NCI-H526 treated with DMSO at 0.1 percent for 48 hours (cell line): ENCODE measurements at regions not wholly inside any gene's neighbourhood (a gene's known extent, or its start where the extent isn't known, plus 50 kb on each side); places are given as distances from the start of the nearest gene placed in this dataset.
"Not testable (repeated sequence)": the region's sequence is repeated elsewhere in the genome, so short reads cannot be mapped to it uniquely, and the experiment has no call there.

Experiments used
- DNase-seq: peaks from one replicate; lab custom pipeline; 2025; lab: John Stamatoyannopoulos, UW

DNA sequence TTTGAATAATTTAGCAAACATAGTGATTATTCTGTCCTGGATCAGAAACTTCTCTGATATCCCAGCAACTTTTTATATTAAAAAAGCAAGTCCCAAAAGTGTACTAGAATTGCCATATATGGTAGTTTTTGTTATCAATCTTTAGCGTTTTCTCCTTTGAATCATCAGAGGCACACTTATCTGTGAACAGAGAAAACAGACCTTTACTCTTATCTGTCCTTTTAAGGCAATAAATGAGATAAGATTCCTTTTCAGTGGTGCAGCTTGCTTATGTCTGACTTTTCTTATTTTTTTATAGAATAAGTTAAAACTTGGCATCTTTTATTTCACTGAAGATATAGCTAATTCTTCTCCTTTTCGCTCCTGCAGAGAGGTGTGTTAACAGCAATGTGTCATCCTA lies 458.1 kb upstream of the PCDH10 start:
- no peak for DNase-seq

DNA sequence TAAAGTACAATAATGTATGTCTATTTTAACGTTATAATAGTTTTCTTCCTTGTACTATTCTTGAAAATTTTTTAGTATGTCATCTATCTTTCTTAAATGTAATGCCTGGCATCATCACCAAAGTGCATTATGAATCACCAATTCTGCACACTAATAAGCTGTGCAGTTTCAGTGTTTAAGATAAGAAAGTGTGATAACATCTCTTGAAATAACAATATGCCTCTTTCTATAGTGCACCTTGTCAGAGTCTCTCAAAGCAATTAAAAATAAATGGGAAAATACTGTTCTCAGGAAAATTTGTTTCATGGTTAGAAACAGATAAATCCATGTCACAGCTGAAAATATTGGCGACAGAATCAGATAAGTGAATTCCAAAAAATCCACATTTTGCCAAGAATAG lies 457.4 kb upstream of the PCDH10 start:
- DNase-seq = no peak

DNA sequence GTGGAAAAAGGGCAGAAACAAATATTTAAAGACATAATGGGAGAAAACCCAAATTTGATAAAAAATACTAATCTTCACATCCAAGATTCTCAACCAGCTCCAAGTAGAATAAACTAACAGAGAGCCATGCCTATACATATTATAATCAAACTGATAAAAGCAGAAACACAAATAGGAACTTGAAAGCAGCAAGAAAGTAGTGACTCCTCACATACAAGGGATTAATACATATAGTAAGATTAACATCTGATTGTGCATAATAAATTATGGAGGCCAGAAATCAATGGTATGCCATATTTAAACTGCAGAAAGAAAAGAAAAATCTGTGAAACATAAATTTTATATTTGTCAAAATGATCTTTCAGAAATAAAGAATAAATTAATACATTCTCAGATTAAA lies 454.3 kb upstream of the PCDH10 start:
- no peak for DNase-seq

DNA sequence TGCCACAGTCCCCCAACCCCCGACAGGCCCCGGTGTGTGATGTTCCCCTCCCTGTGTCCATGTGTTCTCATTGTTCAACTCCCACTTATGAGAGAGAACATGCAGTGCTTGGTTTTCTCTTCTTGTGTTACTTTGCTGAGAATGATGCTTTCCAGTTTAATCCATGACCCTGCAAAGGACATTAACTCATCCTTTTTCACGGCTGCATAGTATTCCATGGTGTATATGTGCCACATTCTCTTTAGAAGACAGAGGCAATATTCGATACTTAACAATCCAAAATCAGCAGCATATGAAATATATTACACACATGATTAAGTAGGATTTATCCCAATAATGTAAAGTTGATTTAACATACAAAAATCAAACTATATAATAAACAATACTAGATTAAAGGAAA lies 451.6 kb upstream of the PCDH10 start:
- DNase-seq = not testable (repeated sequence)

DNA sequence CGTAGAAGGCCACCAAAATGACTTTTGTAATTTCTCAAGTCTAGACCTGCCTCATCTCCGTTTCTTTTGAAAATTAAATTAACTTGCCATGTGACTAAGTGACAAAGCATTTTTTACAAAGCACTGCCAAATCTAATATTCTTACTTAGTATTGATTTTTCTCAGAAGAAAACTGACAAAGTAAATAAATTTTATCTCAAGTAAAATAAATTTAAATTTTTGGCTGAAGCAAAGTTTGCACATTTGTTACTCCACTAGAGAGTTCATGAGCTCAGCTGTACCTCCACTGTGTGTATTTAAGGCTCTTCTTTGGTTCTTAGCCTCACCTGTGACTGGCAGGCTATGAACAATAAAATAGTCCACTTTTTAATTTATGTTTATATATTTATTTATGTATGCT lies 441.1 kb upstream of the PCDH10 start:
- DNase-seq = no peak

DNA sequence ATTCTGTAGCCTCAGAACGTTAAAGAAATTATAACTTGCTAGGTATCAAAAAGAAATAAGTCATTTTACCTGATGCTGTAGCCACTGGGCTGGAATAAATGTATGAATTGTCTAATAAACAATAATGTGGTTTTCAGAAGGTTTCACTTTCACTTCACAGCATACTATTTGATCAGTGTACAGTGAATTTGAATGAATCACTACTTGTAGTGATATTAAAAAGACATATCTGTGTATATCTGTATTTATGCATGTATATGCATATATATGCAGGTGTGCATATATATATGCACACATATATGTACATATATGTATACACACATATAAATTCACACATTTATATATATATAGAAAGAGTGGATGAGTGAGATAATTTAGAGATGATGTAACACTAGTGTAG lies 440.0 kb upstream of the PCDH10 start:
- no peak for DNase-seq

DNA sequence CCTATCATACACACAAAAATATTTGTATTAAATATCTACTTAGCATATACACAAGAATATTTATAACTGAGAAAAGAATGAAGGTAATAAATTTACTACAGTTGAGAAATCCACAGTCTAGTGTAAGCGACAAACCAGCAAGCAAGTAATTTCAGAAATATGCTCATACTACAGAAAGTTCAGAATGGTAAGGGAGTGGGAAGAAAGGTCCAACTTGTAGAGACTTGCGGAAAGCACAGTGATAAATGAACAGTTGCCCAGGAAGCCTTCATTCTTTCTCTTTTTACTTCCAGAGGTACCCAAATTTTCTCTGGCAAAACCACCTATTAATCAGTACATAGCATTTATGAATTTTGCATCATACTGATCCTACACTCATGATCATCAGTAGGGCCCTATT lies 438.1 kb upstream of the PCDH10 start:
- DNase-seq = no peak

DNA sequence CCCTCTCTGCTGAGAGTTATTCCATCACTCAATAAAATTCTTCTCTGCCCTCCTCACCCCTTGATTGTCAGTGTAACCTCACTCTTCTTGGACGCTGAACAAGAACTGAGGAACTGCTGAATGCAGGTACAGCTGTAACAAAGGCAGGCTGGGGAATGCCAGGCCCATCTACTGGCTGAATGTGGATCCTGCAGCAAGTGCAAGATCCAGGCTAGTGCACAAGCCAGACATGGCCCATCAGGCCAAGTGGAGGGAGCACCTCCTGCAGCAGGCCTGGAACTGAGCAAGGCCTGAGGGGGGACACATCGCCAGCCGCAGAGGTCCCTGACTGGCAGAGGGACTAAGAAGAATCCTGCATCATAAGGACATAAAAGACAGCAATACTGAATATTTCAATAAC lies 411.8 kb upstream of the PCDH10 start:
- DNase-seq = no peak

DNA sequence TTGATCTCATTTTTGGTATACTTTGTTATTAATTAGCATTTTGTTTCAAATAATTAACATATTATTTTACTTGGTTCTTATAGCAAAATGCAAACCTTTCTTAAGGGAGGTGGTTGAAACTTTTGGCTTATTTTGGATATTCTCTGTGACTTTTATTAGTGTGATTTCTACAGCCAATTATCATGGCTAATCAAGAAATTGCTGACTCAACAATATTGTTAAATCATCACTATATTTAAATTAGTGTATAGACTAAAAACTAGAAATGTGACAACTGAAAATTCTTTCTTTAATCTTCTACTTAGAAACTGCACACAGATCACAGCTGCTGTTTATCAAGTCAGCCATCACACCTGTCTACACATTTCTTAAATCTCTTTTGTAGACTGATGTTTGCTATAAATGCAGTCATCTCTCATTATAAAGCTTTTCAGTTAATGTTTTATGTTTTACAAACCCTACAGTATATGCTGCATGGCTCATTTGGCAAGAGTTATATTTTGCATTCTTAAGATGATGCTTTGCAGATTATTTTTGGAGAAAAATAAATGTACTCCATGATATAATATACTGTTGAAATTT lies 389.8 kb upstream of the PCDH10 start:
- DNase-seq = no peak

DNA sequence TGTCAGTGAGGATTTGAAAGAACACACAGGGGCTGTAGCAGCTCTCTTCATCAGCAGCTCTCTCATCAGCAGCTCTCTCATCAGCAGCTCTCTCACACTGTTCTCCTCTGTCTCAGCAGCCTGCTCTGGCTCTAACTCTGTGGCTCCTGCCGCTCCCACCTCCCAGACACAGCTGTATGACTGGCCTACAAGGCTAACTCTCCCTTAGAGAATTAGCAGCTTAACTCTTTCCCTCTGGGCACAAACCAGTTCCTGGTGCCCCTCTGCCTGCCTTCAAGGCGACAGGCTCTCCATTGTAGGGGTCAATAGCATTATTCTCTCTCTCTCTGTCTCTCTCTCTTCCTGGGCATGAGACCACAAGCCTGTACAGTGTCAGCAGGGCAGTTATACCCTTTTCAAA lies 385.6 kb upstream of the PCDH10 start:
- DNase-seq = no peak

DNA sequence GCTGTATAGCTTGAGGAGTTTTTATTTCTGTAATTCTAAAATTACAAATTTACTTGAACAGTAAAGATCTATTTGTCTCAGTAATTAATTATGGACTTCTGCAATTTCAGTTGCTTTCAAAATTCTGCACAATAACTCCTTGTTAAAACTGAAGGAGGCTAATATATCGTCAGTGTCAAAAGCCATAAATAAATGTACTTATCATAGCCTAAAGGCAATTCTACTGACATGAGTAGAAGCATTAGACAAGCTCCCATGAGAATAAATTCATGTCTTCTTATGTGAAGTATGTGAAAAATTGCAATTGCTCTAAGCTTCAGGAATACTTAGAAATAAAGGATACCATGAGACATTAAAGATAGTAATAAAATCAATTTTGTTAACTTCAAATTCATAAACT lies 381.2 kb upstream of the PCDH10 start:
- DNase-seq = no peak

DNA sequence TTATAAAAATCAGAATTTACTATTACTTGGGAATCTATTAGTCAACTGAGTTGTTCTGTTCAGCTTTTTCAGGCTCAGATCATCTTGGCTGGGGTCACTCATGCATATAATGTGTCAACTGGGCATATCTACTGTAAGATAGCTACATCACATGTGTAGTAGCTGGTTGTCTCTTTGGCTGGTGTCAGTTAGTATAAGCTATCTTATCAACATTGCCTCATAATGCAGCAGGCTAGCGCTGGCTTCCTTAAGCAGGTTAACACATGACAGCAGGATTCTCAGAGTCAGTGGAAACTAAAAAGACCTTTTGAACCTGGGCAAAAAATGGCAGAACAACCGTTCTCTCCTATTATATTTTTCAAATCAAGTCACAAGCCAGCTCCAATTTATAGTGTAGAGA lies 378.3 kb upstream of the PCDH10 start:
- no peak for DNase-seq

DNA sequence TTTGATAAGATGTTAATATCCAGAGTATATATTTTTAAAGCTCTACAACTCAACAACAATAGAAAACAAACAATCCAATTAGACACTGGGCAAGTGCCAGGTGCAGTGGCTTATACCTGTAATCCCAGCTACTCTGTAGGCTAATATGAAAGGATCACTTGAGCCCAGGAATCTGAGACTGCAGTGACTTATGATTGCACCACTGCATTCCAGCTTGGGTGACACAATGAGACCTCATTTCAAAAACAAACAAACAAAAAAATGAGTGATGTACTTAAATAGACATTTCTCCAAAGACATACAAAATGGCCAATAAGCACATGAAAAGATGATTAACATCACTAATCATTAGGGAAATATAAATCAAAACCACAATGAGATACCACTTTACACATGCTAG lies 356.8 kb upstream of the PCDH10 start:
- no peak for DNase-seq

DNA sequence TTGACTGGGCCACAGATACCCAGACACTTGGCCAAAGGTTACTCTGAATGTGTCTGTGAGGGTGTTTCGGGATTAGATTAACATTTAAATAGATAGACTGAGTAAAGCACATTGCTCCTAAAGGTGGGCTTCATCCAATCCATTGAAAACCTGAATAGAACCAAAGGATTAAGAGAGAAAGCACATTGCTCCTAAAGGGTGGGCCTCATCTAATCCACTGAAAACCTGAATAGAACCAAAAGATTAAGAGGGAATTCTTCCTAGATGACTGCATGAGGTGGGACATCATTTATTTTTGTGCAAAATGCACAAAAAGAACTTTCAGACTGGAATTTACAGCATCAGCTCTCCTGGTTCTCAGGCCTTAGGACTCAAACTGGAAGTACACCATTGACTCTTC lies 351.2 kb upstream of the PCDH10 start:
- DNase-seq = no peak

DNA sequence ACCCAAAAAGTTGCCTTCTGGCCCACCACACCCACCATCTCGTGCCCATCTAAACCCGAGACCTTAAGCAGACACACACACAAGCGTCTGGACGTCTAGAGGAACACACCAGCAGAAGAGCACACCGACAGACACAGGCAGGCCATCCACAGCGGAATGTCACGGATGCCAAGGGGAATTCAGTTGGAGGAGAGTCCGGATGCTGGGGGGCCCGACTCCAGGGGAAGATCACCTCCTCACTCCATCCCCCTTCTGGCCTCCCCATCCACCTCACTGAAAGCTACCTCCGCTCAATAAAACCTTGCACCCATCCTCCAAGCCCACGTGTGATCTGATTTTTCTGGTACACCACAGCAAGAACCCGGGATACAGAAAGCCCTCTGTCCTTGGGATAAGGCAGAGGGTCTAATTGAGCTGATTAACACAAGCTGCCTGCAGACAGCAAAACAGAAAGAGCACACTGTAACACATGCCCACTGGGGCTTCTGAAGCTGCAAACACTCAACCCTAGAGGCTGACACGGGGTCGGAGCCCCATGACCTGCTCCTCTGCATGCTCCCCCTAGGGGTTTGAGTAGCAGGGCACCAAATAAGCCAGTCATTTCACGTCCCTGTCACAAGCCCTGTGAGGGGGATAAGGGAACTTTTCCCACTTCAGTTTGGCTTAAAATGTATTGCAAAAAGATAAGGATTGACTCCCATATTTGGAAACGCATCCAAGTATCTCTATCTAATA lies 339.6 kb upstream of the PCDH10 start:
- no peak for DNase-seq

DNA sequence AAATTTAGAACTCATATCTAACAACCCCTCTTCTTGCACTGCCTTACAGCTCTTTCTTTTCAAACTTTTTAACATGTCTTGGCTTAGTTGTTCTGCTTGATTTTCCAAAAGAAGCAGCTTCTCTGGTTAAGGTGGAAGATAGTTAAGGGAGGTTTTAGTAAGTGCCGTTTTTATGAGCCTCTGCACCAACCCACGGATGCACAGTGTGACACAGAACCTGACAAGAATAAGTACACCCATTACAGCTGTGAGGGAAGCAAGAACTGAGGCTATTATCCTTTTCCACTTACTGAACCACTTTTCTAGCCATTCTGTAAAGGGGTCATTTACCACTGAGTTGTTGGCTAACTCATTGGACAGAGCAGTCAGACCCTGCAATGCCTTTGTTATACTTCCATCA lies 336.0 kb upstream of the PCDH10 start:
- DNase-seq = not testable (repeated sequence)

DNA sequence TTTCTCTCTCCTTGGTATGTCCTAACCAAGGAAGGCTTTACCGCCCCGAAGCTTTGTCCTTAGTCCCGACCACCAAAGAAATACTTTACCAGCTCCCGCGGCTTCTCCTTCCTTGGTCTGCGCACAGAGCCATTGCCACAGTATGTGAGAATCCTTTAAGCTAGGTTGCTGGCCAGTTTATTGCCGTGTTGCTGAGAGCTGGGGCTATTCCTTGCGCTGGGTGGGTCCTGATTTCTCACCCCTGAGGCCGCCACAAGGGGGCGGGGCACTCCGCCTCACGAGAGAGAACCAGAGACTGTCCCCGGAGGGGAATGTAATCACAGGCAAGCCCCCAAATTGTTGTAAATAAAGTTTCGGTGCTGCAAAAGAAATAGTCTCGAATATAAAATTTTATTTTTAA lies 331.0 kb upstream of the PCDH10 start:
- DNase-seq = no peak

DNA sequence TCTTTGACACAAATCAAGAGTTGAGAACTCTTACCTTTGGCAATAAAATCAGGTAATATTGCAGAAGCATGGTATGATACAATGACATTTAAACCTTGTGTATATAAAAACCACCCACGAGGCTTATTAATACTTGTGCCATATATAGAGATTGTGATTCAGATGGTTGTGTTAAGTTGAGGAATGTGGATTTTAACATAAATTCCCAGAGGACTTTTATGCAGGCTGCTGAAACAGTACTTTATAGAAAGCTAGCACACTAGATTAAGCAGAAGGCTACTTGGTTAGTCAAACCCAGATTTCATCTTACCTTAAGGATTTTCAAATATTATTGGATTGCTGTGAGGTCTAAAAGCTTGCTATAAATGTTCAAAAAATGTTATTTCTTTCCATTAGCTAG lies 325.7 kb upstream of the PCDH10 start:
- DNase-seq = no peak

DNA sequence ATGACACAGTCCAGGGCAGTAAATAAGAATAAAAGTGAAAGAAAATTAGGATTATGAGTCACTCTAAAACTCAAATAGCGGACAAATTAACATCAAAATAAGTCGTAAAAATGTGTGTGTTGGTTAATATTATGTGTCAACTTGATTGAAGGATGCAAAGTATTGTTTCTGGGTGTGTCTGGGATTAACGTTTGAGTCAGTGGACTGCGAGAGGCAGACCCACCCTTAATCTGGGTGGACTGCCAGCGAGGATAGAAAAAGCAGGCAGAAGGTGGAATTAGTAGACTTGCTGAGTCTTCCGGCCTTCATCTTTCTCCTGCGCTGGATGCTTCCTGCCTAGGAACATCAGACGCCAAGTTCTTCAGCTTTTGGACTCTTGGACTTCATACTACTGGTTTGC lies 324.3 kb upstream of the PCDH10 start:
- no peak for DNase-seq

DNA sequence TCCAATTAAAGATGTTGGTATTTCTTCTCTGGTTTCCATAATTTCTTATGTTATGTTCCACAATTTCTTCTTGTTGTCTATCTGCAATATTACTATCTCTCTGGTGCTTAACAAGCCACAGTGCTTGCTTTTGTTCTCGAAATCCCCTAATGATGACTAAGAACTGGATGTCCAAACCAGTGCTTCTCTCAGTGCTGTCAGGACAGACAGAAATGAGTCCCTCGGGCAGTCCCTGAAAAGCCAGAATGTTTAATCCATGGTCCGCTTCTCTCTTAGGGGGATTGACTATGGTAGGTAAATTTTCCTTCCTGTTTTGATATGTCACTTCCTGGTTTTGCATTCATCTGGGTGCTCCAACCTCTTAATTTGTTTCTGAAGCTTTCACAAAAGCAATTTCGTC lies 321.6 kb upstream of the PCDH10 start:
- no peak for DNase-seq

DNA sequence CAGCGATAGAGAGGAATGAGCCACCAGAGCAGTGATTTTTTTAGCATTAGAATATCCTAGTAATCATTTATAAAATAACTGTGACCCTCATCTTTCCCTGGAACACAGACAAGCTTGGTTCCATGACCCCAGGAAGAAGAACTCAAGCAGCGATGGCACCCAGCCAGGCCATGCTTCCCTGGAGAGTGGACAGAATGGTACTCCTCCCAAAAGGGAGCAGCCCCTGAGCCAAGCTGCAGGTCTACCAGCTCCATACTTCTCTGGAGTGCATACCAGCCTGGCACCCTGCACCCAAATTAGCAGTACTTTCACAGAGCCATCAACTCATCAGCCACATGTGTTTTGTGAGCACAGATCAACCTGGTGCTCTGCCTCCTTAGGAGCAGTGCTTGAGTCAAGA lies 310.9 kb upstream of the PCDH10 start:
- DNase-seq = no peak

DNA sequence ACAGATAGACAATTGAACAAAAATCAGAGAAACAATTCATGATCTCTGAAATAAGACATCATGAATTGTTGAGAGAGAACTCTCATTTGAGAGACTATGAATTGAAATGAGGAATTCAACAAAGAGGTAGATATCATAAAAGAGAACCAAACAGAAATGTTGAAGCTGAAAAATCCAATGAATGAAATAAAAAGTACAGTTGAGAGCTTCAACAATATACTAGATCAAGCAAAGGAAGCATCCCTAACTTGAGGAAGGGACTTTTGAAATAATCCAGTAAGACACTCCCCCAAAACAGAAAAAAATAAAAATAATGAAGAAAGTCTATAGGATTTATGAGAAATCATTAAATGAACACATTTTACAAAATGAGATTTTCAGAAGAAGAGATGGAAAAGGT lies 310.0 kb upstream of the PCDH10 start:
- no peak for DNase-seq

DNA sequence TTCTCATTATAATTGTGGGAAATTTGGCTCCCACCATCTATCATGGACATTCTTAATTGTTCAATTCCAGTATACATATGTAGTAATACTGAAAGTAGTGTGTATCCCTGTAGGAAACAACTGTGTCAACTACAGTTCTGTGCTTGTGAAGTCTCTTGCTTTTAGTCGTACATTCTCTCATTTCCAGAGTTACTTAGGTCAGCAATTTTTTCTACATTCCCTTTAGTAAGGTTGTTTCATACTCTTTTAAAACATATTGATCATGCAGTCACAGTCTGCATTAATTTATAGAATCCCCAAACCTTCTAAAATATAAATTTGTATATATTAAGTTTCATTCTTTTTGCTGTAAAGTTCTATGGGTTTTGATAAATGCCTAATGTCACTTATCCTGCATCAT lies 289.2 kb upstream of the PCDH10 start:
- DNase-seq = no peak

DNA sequence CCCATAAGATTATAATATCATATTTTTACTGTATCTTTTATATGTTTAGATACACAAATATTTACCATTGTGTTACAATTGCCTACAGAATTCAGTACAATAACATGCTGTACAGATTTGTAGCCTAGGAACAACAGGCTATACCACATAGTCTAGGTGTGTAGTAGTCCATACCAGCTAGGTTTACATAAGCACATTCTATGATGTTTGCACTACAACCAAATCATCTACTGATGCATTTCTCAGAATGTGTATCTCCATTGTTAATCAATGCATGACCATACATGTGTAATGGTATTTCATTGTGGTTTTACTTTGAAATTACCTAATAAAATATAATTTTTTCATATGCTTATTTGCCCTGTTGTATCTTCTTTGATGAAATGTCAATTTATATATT lies 288.1 kb upstream of the PCDH10 start:
- no peak for DNase-seq
